ENCODE measurements at regions not wholly inside any gene's neighbourhood (a gene's known extent, or its start where the extent isn't known, plus 50 kb on each side); places are given as distances from the start of the nearest gene placed in this dataset.
"Not testable (repeated sequence)": the region's sequence is repeated elsewhere in the genome, so short reads cannot be mapped to it uniquely, and the experiment has no call there.

- DNase-seq = no peak
Measured at GRCh38 chr2:3899536-3900155, 196.3 kb downstream of the DCDC2C start.

DNA sequence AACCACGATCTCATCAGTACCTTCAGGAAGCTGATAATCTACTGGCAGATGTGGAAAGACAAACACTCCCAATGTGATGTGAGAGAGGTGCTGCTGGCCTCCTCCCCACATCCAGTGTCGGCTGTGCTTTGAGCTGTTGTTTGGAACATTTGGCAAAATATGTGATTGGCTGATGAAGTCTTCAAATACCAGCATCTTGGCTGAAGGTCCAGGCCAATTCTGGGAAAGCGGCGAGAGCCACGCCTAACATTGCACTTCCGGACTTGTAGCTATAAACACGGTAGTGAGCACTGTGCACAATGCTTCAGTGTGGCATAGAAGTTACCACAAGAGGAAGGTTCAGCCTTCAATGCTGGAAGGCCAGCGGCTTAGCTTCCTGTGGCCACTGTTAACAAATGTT is 198.8 kb downstream of the DCDC2C start:
- no peak for DNase-seq

DNA sequence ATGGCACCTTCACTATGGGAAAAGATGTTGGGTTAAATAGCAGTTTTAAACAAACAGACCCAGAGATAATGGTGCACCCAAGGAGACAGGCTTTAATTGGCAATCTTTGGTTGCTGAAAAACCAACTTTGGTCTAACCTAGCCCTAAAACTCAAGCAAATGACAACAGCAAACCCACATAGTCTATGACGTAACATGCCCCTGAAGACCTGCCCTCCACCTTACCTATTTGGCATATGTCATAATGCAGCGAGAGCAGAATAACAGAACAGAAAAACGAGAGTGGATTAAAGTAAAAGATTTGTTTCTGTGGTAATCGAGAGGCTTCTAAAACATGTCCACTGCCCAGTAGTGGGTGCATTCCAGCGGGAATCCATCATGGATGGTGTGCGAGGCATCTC is 200.7 kb downstream of the DCDC2C start:
- no peak for DNase-seq

- DNase-seq = not testable (repeated sequence)
Measured at GRCh38 chr2:3908498-3908897, 205.1 kb downstream of the DCDC2C start.

GRCh38 chr2:3911882-3912455 is 208.6 kb downstream of the DCDC2C start:
- DNase-seq = no peak

DNA sequence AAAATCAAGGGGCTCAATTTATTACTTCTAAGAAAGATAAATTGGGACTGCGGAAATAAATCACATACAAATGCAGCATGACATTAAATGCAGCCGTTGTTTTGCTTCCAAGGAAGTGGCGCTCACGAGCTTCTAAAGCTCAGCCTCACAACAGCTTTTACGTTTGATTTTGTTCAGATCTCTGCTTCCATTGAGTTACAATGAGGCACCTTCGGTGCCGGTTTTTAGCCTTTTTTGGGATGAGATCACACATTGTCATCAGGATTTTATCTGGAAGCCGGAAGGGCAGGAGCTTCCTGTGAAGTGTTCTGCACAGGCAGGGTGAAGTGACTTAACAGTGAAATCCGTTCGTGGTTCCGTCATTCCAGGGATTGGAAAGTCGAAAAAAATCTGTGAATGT is 209.8 kb downstream of the DCDC2C start:
- no peak for DNase-seq

DNA sequence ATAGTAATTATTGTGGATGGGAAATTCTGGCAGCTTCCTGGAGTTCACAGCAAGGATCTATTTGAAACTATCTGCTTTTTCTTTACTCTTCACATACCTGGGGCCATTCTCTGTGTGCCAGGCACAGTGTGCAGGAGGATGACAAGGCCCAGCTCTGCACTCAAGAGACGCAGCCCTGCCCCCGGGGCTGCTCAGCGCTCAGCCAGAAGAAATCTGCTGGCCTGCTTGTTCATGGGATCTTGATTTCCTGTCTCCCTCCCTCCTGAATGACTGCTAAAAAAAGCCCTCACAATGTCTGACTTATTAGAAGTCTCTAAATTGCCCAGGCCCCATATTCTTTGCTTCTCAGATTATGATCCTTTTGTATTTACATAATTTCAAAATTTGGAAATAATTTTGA is 210.9 kb downstream of the DCDC2C start:
- DNase-seq = no peak

- no peak for DNase-seq
Measured at GRCh38 chr2:3927031-3927430, 223.7 kb downstream of the DCDC2C start.

DNA sequence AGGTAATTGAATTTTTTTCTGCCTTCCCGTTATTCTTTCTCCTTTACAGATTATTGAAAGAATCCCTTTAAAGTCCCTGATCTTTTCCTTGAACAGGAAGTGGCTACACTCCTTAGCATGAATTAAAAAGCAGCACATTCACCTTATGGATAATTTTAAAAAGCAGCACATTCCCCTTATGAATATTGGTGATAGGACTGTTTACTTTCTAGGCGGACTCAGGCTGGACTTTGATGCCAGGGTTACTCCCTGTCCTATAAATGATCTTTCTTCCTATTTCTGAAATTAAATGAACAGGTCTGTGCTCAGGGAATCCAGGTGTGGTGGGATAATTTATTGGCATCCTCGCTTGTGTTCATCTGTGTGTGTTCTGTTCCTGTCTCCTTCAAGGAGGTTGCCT is 226.0 kb downstream of the DCDC2C start:
- no peak for DNase-seq

DNA sequence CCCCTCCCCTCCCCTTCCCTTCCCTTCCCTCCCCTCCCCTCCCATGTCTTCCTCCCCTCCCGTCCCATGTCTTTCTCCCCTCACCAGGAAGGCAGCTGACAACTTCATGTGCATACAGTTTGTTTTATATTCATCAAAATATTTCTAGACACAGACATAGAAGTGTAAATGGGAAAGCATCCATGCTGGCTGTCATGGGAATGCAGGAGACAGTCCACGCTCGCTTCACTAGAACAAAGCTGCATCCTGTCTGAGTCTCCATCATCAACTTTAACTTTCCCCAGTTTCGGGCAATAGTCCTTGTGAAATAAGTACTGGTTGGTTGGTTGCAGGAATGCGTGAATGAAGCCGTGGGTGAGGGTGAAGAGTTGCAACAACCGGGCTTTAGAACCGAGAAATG is 226.9 kb downstream of the DCDC2C start:
- DNase-seq = no peak

DNA sequence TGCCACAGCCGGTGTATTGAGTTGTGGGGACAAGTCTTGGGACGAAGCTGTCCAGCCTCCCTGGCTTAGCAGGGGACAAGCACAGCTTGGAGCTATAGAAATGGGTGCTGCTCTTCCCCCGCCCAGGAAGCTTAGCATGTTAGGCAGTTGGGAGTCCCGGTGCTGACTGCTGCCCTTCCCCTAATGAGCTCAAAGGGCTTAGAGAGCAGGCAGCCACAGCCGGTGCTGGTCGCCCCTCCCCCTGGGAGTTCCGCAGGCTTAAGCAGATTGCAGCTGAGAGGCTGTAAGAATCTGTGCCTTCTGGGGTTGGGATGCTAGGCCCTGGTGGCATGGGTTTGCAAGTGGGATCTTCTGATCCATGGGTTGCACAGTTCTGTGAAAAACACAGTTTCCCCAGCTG is 237.3 kb downstream of the DCDC2C start:
- DNase-seq = no peak

DNA sequence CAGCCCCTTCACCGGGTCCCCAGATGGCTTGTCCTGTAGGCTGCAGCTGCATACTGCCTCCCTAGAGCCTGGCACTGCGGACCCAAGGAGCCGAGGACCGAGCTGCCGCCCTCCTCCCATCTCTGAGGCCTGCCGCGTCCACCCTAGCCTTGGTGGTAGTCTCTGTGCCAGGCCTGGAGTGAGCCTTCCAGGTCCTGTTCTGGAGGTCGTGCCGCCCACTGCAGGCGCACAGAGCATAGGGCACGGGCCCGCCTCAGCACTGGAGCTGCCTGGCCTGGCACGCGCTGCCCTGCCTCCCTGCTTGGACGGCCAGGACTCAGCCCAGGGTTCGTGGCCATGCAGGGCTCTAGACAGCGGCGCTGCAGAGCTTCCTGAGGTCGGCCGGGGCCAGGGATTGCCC is 239.5 kb downstream of the DCDC2C start:
- no peak for DNase-seq

DNA sequence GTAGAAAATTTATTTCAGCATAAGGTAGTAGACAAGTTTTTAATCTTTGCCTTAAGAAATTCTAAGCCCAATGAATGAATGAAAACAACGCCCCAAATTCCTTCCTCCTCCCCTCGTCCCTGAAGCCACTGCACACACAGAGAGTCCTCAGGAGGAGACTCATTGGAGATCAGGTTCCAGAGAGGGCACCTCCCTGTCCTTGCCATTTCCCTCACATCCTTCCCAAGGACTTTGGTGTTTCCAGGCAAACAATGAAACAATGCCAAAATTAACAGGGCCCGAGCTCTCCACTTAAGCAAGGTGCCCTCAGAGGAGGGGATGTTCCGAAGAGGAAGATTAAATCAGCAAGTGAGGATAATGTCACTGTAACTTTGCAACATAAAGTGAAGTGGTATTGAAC is 240.7 kb downstream of the DCDC2C start:
- no peak for DNase-seq

DNA sequence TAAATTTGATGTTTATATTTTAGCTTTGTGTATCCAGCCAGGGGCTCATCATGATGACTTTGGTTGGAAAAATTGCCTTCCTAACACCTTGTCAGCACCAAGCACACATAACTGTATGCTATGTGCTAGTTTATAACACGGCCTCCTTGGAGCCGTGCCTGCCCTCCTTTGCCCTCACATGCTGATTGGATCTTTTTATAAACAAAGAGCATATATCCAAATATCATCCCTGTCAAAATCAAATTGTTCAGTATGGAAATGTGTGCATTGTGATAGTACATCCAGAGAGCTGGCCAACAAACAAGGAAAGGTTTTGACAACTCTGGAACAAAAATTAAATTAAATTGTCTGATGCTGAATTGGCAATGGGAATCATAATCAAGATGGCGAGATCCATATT is 241.5 kb downstream of the DCDC2C start:
- no peak for DNase-seq

- DNase-seq = no peak
Measured at GRCh38 chr2:3948191-3948590, 244.8 kb downstream of the DCDC2C start.

GRCh38 chr2:3951131-3951954 is 248.0 kb downstream of the DCDC2C start:
- DNase-seq = no peak

DNA sequence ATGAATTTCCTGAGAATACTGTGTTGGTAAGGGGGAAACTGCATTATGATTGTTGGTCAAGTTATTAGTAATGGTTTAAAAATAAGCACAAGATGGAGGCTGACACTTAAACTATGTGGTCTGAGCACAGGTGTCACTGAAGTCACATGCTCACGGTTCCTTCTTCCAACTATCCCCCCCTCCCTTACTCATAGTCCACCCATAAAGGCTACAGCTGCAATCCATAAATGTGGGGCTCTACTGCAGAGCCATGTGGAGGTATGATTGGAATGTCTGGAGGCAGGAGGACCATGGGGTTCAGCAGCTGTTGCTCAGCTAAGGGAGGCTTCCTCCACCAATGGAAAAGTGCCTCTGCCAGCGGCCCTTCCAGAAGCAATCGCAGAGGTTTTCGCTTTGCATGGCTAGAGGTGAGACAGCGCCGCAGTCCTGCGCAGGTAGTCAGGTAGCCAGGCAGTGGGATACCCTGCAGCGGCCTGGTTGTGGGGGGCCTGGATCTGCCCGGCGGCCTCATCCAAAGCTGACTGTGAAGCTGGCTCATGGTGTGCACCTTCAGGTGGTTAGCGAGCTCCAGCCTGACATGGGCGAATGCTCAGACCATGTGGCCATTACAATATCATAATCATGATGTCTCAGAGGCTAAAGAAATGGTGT is 249.6 kb downstream of the DCDC2C start:
- no peak for DNase-seq

DNA sequence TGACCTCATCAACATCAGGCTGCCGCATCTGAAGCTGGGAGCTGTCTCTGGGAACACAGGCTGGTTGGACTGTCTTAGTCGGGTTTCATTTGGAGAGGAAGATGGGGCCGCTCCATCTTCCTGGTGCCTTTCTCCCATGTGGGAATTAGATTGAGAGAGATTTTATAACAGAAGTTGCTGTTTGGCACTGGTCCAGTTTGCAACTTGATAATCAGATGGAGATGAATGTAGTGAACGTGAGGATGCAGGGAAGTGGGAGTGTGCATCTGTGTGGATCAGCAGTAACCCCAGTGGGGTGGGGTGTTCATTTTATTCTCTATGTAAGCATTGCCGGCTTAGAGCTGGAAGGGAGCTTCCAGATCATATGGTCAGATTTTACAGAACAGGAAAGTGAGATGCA is 250.9 kb downstream of the DCDC2C start:
- no peak for DNase-seq

GRCh38 chr2:3956406-3956805 is 253.0 kb downstream of the DCDC2C start:
- DNase-seq = no peak

DNA sequence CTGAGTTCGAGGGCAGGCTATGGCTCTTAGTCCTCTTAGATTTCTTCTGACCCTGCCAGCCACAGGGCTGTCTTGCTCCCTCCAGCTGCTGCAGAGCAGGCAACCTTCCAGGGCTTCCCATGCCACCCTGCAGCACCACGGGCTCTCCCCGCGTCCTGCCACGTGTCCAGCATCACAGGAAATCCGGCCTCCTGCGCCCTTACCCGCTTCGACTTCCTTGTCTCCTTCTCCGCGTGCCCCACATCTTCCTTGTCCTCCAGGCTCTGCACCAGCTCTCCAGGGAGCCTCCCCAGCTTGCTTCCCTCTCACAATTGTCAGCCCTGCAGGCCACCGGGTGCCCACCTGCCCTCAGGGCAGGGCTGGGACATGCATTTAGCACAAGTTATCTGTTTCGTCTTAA is 253.5 kb downstream of the DCDC2C start:
- DNase-seq = no peak

GRCh38 chr2:3958465-3958864 is 255.1 kb downstream of the DCDC2C start:
- no peak for DNase-seq

- no peak for DNase-seq
Measured at GRCh38 chr2:3958969-3959368, 255.6 kb downstream of the DCDC2C start.

GRCh38 chr2:3959372-3959771 is 256.0 kb downstream of the DCDC2C start:
- DNase-seq = no peak

DNA sequence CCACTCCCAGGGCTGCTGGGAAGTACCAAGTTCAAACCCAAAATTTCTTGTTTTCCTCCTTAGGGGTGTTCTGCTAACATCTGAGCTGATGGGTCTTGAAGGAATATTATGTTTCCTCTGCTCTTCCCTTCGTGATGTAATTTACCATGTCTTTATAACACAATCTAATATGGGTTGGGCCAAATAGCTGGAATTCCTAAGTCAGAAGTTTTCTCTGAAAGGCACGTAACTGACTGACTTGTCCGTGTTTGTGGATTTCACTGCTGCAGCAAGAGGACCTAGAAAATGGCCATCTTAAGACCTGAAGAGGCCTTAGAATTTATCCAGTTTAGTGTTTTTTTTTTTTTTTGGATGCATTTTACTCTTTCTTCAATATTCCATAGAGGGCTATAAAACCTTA is 256.7 kb downstream of the DCDC2C start:
- no peak for DNase-seq

Measured in activated naive CD4-positive, alpha-beta T cell (primary cell).